ENCODE measurements at regions not wholly inside any gene's neighbourhood (a gene's known extent, or its start where the extent isn't known, plus 50 kb on each side); places are given as distances from the start of the nearest gene placed in this dataset.

- H3K4me3 ChIP-seq = no peak overlapping the region
- TF ChIP-seq, protein P1, sequence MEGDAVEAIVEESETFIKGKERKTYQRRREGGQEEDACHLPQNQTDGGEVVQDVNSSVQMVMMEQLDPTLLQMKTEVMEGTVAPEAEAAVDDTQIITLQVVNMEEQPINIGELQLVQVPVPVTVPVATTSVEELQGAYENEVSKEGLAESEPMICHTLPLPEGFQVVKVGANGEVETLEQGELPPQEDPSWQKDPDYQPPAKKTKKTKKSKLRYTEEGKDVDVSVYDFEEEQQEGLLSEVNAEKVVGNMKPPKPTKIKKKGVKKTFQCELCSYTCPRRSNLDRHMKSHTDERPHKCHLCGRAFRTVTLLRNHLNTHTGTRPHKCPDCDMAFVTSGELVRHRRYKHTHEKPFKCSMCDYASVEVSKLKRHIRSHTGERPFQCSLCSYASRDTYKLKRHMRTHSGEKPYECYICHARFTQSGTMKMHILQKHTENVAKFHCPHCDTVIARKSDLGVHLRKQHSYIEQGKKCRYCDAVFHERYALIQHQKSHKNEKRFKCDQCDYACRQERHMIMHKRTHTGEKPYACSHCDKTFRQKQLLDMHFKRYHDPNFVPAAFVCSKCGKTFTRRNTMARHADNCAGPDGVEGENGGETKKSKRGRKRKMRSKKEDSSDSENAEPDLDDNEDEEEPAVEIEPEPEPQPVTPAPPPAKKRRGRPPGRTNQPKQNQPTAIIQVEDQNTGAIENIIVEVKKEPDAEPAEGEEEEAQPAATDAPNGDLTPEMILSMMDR (IDR thresholded peaks at IDR 0.05) = no peak
- H3K27ac ChIP-seq = no peak overlapping the region
- DNase-seq (ENCODE audit: low spot score) = no peak
Observed at GRCh38 chr1:186518395-186518794, 57.5 kb upstream of the PDC start.

- no peak for DNase-seq (ENCODE audit: low spot score)
- no peak overlapping the region for H3K27ac ChIP-seq
- H3K4me3 ChIP-seq = no peak overlapping the region
- TF ChIP-seq, protein P1 (IDR thresholded peaks at IDR 0.05) = no peak
Observed at GRCh38 chr1:186514367-186514766, 53.5 kb upstream of the PDC start.

- no peak overlapping the region for H3K4me3 ChIP-seq
- no peak overlapping the region for H3K27ac ChIP-seq
- no peak for DNase-seq (ENCODE audit: low spot score)
- TF ChIP-seq, protein P1 (IDR thresholded peaks at IDR 0.05) = no peak
Observed at GRCh38 chr1:186513526-186513925, 52.6 kb upstream of the PDC start.

GRCh38 chr1:186512698-186513457 lies 52.0 kb upstream of the PDC start:
- TF ChIP-seq, protein P1 (IDR thresholded peaks at IDR 0.05) = no peak
- no peak for DNase-seq (ENCODE audit: low spot score)
- Histone ChIP-seq H3K4me3 (no peak overlapping the region), H3K27ac (no peak overlapping the region)

GRCh38 chr1:186511761-186512637 lies 51.1 kb upstream of the PDC start:
- no peak for DNase-seq (ENCODE audit: low spot score)
- TF ChIP-seq, protein P1 (IDR thresholded peaks at IDR 0.05) = no peak
- H3K27ac ChIP-seq = no peak overlapping the region
- no peak overlapping the region for H3K4me3 ChIP-seq
